ENCODE measurements at regions not wholly inside any gene's neighbourhood (a gene's known extent, or its start where the extent isn't known, plus 50 kb on each side); places are given as distances from the start of the nearest gene placed in this dataset.

- H3K9me3 ChIP-seq = no peaks in the 10 kb centered on the region
- H3K27ac ChIP-seq = no peak overlapping the region
- H3K36me3 ChIP-seq = no peaks in the 10 kb centered on the region
- FAIRE-seq = no peak
- H3K4me3 ChIP-seq = no peak overlapping the region
- DNase-seq = no peak
- no peaks in the 10 kb centered on the region for H3K27me3 ChIP-seq
- WGBS, 2 donors = 43 to 66% methylated on average over 2 of the region's 2 CpGs
- ATAC-seq = no peak
- H3K4me1 ChIP-seq = no peaks in the 10 kb centered on the region
- intact Hi-C loops (cut with DNase I) = no loop called here
- TF ChIP-seq CTCF (IDR thresholded peaks at IDR 0.05) = no peak
Measured at GRCh38 chr1:71312545-71312944, 231.7 kb upstream of the ZRANB2 start.

GRCh38 chr1:71311376-71311775 is 230.5 kb upstream of the ZRANB2 start:
- DNase-seq (no peak), ATAC-seq (no peak), FAIRE-seq (no peak)
- TF ChIP-seq CTCF (IDR thresholded peaks at IDR 0.05) = no peak
- Histone ChIP-seq H3K4me3 (no peak overlapping the region), H3K4me1 (no peaks in the 10 kb centered on the region), H3K9me3 (no peaks in the 10 kb centered on the region), H3K27me3 (no peaks in the 10 kb centered on the region), H3K27ac (no peak overlapping the region), H3K36me3 (no peaks in the 10 kb centered on the region)
- 17 to 28% methylated on average over 1 of the region's 1 CpG for WGBS, 2 donors
- intact Hi-C loops (cut with DNase I) = no loop called here

DNA sequence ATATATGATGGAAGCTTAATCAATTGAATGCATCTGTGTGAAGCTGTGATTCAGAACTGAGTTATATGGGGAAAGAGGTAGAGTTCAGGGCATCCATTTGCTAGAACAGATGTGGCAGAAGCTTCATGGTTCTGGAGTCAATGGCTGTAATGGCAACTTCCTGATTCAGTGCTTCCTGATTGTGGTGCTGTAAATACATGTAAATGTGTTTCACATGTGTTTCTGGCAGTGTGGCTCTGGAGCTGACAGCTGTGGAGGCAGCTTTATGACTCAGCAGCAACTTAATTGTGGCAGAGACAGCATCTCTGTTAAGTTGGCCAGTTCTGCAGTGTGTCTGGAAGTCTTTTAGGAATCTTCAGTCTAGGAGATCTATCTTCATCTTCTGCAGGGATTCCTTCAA is 226.6 kb upstream of the ZRANB2 start:
- H3K4me3 ChIP-seq = no peak overlapping the region
- no peaks in the 10 kb centered on the region for H3K36me3 ChIP-seq
- no peaks in the 10 kb centered on the region for H3K27me3 ChIP-seq
- no peaks in the 10 kb centered on the region for H3K9me3 ChIP-seq
- ATAC-seq (no peak), FAIRE-seq (no peak), DNase-seq (no peak)
- intact Hi-C loops (cut with DNase I) = no loop called here
- peaks cover 0 to 3% (median 0%) of the 10 kb centered on the region in 3 donors for H3K4me1 ChIP-seq
- TF ChIP-seq CTCF (IDR thresholded peaks at IDR 0.05) = no peak
- H3K27ac ChIP-seq = no peak overlapping the region

GRCh38 chr1:71304125-71304524 is 223.3 kb upstream of the ZRANB2 start:
- 54 to 59% methylated on average over 3 of the region's 3 CpGs for WGBS, 2 donors
- Histone ChIP-seq H3K27ac (no peak overlapping the region), H3K36me3 (no peaks in the 10 kb centered on the region), H3K4me1 (peaks cover 0 to 3% (median 0%) of the 10 kb centered on the region in 3 donors), H3K4me3 (no peak overlapping the region), H3K9me3 (no peaks in the 10 kb centered on the region), H3K27me3 (no peaks in the 10 kb centered on the region)
- TF ChIP-seq CTCF (IDR thresholded peaks at IDR 0.05) = no peak
- no peak for FAIRE-seq
- DNase-seq = no peak
- intact Hi-C loops (cut with DNase I) = no loop called here
- ATAC-seq = no peak

GRCh38 chr1:71303617-71304041 is 222.8 kb upstream of the ZRANB2 start:
- H3K4me1 ChIP-seq = peaks cover 0 to 3% (median 0%) of the 10 kb centered on the region in 3 donors
- intact Hi-C loops (cut with DNase I) = no loop called here
- H3K27ac ChIP-seq = no peak overlapping the region
- H3K36me3 ChIP-seq = no peaks in the 10 kb centered on the region
- DNase-seq = no peak
- 35 to 53% methylated on average over 4 of the region's 4 CpGs for WGBS, 2 donors
- no peaks in the 10 kb centered on the region for H3K27me3 ChIP-seq
- H3K9me3 ChIP-seq = no peaks in the 10 kb centered on the region
- no peak overlapping the region for H3K4me3 ChIP-seq
- TF ChIP-seq CTCF (IDR thresholded peaks at IDR 0.05) = no peak
- FAIRE-seq = no peak
- peak in 1 of 4 donors; percentile 14 for ATAC-seq
